Smooth muscle cell (in vitro differentiated cells): ENCODE measurements at regions not wholly inside any gene's neighbourhood (a gene's known extent, or its start where the extent isn't known, plus 50 kb on each side); places are given as distances from the start of the nearest gene placed in this dataset.

Experiments used
- DNase-seq: peaks from one replicate; lab custom pipeline; 2025; ENCODE audit not compliant: unreplicated experiment; lab: John Stamatoyannopoulos, UW
- H2AFZ ChIP-seq: fragments of 200-600 bp; sonication (generic); 2 replicates; pipeline ENCODE4 v1.6.0; 2016; ENCODE audit warnings: antibody characterized with exemption, low read depth, mild to moderate bottlenecking
- H3F3A ChIP-seq: fragments of 200-600 bp; sonication (generic); 2 replicates; pipeline ENCODE4 v1.6.0; 2017; ENCODE audit warnings: antibody characterized with exemption, low read depth
- H3K27ac ChIP-seq: fragments of 200-600 bp; sonication (generic); 2 replicates; pipeline ENCODE4 v1.5.1; 2016; ENCODE audit warnings: low read depth, mild to moderate bottlenecking
- H3K27me3 ChIP-seq: fragments of 200-600 bp; sonication (generic); 2 replicates; pipeline ENCODE4 v1.6.1; 2016; ENCODE audit warnings: low read depth, mild to moderate bottlenecking
- H3K36me3 ChIP-seq: fragments of 200-600 bp; sonication (generic); 2 replicates; pipeline ENCODE4 v1.5.1; 2016; ENCODE audit warnings: low read depth
- H3K4me1 ChIP-seq: fragments of 200-600 bp; sonication (generic); 2 replicates; pipeline ENCODE4 v1.5.1; 2016; ENCODE audit warnings: low read depth
- H3K4me2 ChIP-seq: fragments of 200-600 bp; sonication (generic); 2 replicates; pipeline ENCODE4 v1.6.0; 2016; ENCODE audit warnings: mild to moderate bottlenecking
- H3K4me3 ChIP-seq: fragments of 200-600 bp; sonication (generic); 2 replicates; pipeline ENCODE4 v1.5.1; 2016; ENCODE audit warnings: mild to moderate bottlenecking
- H3K79me2 ChIP-seq: fragments of 200-600 bp; sonication (generic); 2 replicates; pipeline ENCODE4 v1.6.0; 2016; ENCODE audit warnings: low read depth, mild to moderate bottlenecking
- H3K9ac ChIP-seq: fragments of 200-600 bp; sonication (generic); 2 replicates; pipeline ENCODE4 v1.6.0; 2016; ENCODE audit warnings: low read depth
- H3K9me3 ChIP-seq: fragments of 200-600 bp; sonication (generic); replicated peaks from 2 replicates; pipeline ENCODE4 v1.5.1; 2016; ENCODE audit warnings: low read depth
- H4K20me1 ChIP-seq: fragments of 200-600 bp; sonication (generic); 2 replicates; pipeline ENCODE4 v1.6.0; 2016; ENCODE audit warnings: low read depth
- WGBS: methylation state at CpG from one replicate; pipeline ENCODE4 v1.1.7; 2016; ENCODE audit warnings: low lambda C conversion rate; 5-methylcytosine and 5-hydroxymethylcytosine counted together
- TF ChIP-seq, protein P1 (sequence below): fragments of 200-600 bp; sonication (generic); IDR thresholded peaks from 2 replicates; pipeline ENCODE4 v1.5.1; 2017; ENCODE audit warnings: borderline replicate concordance, mild to moderate bottlenecking, antibody characterized with exemption; ENCODE audit not compliant: insufficient read depth, poor library complexity, severe bottlenecking

DNA sequence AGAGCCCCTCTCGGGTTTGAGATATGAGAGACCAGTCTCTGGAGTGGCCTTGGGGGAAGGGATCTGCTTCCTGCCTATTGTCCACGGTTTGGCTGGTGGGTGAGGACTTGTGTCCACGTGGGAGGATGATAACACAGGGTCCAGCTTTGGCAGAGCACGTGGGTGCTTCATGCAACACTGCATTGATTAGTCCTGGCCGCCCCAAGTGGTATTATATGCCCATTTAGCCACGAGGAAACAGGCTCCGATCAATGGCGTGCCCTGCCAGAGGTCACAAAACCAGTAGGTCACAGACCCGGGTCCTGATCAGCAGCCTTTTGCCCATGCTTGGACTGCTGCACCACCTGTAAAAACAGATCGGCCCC is 141.6 kb downstream of the RGS9 start:
- Histone ChIP-seq H2AFZ (no peak overlapping the region), H3K9me3 (no peaks in the 10 kb centered on the region), H3K4me2 (no peak overlapping the region), H3K4me3 (no peak overlapping the region), H4K20me1 (no peaks in the 10 kb centered on the region), H3K27ac (no peak overlapping the region), H3K36me3 (no peaks in the 10 kb centered on the region), H3F3A (no peaks in the 10 kb centered on the region), H3K79me2 (no peaks in the 10 kb centered on the region), H3K4me1 (no peaks in the 10 kb centered on the region), H3K27me3 (no peaks in the 10 kb centered on the region), H3K9ac (no peak overlapping the region)
- TF ChIP-seq, protein P1, sequence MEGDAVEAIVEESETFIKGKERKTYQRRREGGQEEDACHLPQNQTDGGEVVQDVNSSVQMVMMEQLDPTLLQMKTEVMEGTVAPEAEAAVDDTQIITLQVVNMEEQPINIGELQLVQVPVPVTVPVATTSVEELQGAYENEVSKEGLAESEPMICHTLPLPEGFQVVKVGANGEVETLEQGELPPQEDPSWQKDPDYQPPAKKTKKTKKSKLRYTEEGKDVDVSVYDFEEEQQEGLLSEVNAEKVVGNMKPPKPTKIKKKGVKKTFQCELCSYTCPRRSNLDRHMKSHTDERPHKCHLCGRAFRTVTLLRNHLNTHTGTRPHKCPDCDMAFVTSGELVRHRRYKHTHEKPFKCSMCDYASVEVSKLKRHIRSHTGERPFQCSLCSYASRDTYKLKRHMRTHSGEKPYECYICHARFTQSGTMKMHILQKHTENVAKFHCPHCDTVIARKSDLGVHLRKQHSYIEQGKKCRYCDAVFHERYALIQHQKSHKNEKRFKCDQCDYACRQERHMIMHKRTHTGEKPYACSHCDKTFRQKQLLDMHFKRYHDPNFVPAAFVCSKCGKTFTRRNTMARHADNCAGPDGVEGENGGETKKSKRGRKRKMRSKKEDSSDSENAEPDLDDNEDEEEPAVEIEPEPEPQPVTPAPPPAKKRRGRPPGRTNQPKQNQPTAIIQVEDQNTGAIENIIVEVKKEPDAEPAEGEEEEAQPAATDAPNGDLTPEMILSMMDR, result no peak
- DNase-seq, result no peak
- 81% methylated on average over 10 of the region's 10 CpGs for WGBS

DNA sequence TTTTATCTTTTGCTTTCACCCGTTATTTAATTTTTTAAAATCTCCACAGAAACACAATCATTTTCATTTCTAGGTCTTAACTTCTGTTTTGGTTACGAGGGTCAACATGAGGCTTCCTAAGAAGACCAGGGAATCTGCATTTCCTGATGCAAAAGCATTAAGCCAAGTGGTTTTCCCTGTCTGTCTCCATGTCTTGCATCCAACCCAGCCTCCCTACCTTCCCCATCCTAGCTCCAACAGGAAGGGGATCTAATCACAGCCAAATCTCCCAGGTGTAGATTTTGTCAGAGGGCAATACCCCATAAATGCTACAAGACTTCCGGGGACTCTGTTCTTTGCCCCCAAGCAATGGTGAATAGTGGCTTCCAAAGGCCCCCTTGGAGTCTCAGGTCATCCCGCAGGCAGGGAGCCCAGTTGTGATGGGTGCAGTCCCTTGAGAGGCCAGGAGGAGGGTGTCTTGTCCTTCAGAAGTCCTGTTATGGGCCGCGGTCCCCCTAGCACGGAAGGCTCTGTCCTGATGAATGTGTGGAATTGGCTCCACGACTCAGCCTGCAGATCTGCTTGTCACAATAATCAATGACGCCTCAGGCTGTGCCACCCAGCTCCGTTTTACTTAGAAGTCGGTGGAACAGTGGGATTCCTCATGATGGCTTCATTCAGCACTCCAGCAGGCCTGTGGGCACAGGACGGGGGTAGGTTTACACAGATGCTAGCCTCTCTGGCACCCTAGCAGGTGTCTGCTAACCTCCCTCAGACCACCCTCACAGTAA is 141.1 kb downstream of the RGS9 start:
- 26% methylated on average over 12 of the region's 12 CpGs for WGBS
- no peaks in the 10 kb centered on the region for H3K79me2 ChIP-seq
- H3K4me2 ChIP-seq, result peak overlapping the region; percentile 63
- no peaks in the 10 kb centered on the region for H3F3A ChIP-seq
- no peaks in the 10 kb centered on the region for H4K20me1 ChIP-seq
- no peaks in the 10 kb centered on the region for H3K9me3 ChIP-seq
- H3K36me3 ChIP-seq, result no peaks in the 10 kb centered on the region
- H3K9ac ChIP-seq, result no peak overlapping the region
- H3K4me3 ChIP-seq, result no peak overlapping the region
- no peak overlapping the region for H3K27ac ChIP-seq
- H3K27me3 ChIP-seq, result no peaks in the 10 kb centered on the region
- TF ChIP-seq, protein P1, result peak; percentile 86
- no peaks in the 10 kb centered on the region for H3K4me1 ChIP-seq
- peak; percentile 23 for DNase-seq
- H2AFZ ChIP-seq, result no peak overlapping the region

DNA sequence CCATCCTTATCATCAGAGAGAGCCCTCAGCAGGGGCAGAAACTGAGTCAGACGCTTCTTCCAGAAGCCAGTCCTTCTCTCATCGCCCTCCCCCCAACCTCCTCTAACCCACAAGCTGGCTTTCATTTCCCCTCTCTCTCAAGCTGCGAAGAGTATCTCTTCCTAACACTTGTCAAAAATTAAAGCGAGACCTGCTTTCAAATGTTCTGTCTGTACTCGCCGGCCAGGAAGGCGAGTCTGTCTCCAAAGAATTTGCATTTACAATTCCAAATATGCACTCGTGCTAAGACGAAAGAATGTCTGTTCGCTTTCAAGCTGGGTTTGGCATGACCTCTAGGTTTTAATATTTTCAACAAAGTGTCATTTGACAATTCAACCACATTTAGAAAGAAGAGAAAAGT is 140.4 kb downstream of the RGS9 start:
- no peak overlapping the region for H3K9ac ChIP-seq

More for the DNA sequence above, 140.4 kb downstream of the RGS9 start:
- Histone ChIP-seq H3K4me3 (no peak overlapping the region), H3K4me1 (no peaks in the 10 kb centered on the region), H3K27me3 (no peaks in the 10 kb centered on the region), H3F3A (no peaks in the 10 kb centered on the region), H3K27ac (no peak overlapping the region), H3K36me3 (no peaks in the 10 kb centered on the region), H4K20me1 (no peaks in the 10 kb centered on the region), H3K9me3 (no peaks in the 10 kb centered on the region), H3K4me2 (peak overlapping the region; percentile 63), H3K79me2 (no peaks in the 10 kb centered on the region), H2AFZ (no peak overlapping the region)
- 23% methylated on average over 10 of the region's 10 CpGs for WGBS
- TF ChIP-seq, protein P1, result no peak
- no peak for DNase-seq
